ENCODE measurements at regions not wholly inside any gene's neighbourhood (a gene's known extent, or its start where the extent isn't known, plus 50 kb on each side); places are given as distances from the start of the nearest gene placed in this dataset.

- no peak for DNase-seq
Observed at GRCh38 chr13:84491952-84492351, 609.7 kb upstream of the SLITRK1 start.

GRCh38 chr13:84487752-84488151 lies 605.5 kb upstream of the SLITRK1 start:
- DNase-seq, result no peak

GRCh38 chr13:84481958-84482357 lies 599.7 kb upstream of the SLITRK1 start:
- no peak for DNase-seq

- DNase-seq, result no peak
Observed at GRCh38 chr13:84479656-84480055, 597.4 kb upstream of the SLITRK1 start.

- DNase-seq, result no peak
Observed at GRCh38 chr13:84470528-84470927, 588.3 kb upstream of the SLITRK1 start.

- no peak for DNase-seq
Observed at GRCh38 chr13:84466461-84466860, 584.2 kb upstream of the SLITRK1 start.

GRCh38 chr13:84460989-84461388 lies 578.7 kb upstream of the SLITRK1 start:
- DNase-seq, result no peak

- DNase-seq, result no peak
Observed at GRCh38 chr13:84455143-84455905, 573.0 kb upstream of the SLITRK1 start.

GRCh38 chr13:84447640-84447978 lies 565.3 kb upstream of the SLITRK1 start:
- no peak for DNase-seq

- DNase-seq, result no peak
Observed at GRCh38 chr13:84446972-84447639, 564.8 kb upstream of the SLITRK1 start.

GRCh38 chr13:84445776-84446175 lies 563.5 kb upstream of the SLITRK1 start:
- no peak for DNase-seq

- DNase-seq, result no peak
Observed at GRCh38 chr13:84443463-84443862, 561.2 kb upstream of the SLITRK1 start.

GRCh38 chr13:84439108-84439507 lies 556.8 kb upstream of the SLITRK1 start:
- DNase-seq, result no peak

- no peak for DNase-seq
Observed at GRCh38 chr13:84433024-84433423, 550.8 kb upstream of the SLITRK1 start.

- DNase-seq, result no peak
Observed at GRCh38 chr13:84431646-84432045, 549.4 kb upstream of the SLITRK1 start.

GRCh38 chr13:84430446-84430845 lies 548.2 kb upstream of the SLITRK1 start:
- no peak for DNase-seq

- DNase-seq, result no peak
Observed at GRCh38 chr13:84430015-84430414, 547.7 kb upstream of the SLITRK1 start.

- no peak for DNase-seq
Observed at GRCh38 chr13:84418041-84418440, 535.8 kb upstream of the SLITRK1 start.

GRCh38 chr13:84417416-84417815 lies 535.1 kb upstream of the SLITRK1 start:
- DNase-seq, result no peak

GRCh38 chr13:84413016-84413415 lies 530.7 kb upstream of the SLITRK1 start:
- DNase-seq, result no peak

GRCh38 chr13:84405286-84405685 lies 523.0 kb upstream of the SLITRK1 start:
- DNase-seq, result no peak

GRCh38 chr13:84400706-84401105 lies 518.4 kb upstream of the SLITRK1 start:
- no peak for DNase-seq

- no peak for DNase-seq
Observed at GRCh38 chr13:84399320-84400085, 517.2 kb upstream of the SLITRK1 start.
